ENCODE measurements at regions not wholly inside any gene's neighbourhood (a gene's known extent, or its start where the extent isn't known, plus 50 kb on each side); places are given as distances from the start of the nearest gene placed in this dataset.

GRCh38 chr17:77499699-77500435, 359.1 kb downstream of the SEC14L1 start:
- no peak overlapping the region for H3K27ac Mint-ChIP-seq
- peaks cover 5% of the 10 kb centered on the region for H3K4me1 Mint-ChIP-seq
- H3K9me3 Mint-ChIP-seq = no peaks in the 10 kb centered on the region
- no peak for ATAC-seq
- peaks cover 40% of the 10 kb centered on the region for H3K36me3 Mint-ChIP-seq
- H3K4me3 Mint-ChIP-seq = no peak overlapping the region
- no peaks in the 10 kb centered on the region for H3K27me3 Mint-ChIP-seq

- ATAC-seq = no peak
- H3K36me3 Mint-ChIP-seq = peaks cover 36% of the 10 kb centered on the region
- no peaks in the 10 kb centered on the region for H3K4me1 Mint-ChIP-seq
- H3K27ac Mint-ChIP-seq = no peak overlapping the region
- no peaks in the 10 kb centered on the region for H3K9me3 Mint-ChIP-seq
- H3K4me3 Mint-ChIP-seq = no peak overlapping the region
- no peaks in the 10 kb centered on the region for H3K27me3 Mint-ChIP-seq
These were observed 360.4 kb downstream of the SEC14L1 start for GRCh38 chr17:77501101-77501566.

GRCh38 chr17:77501751-77502625, 361.2 kb downstream of the SEC14L1 start:
- peak; percentile 21 for ATAC-seq
- no peak overlapping the region for H3K27ac Mint-ChIP-seq
- H3K9me3 Mint-ChIP-seq = no peaks in the 10 kb centered on the region
- no peaks in the 10 kb centered on the region for H3K4me1 Mint-ChIP-seq
- H3K4me3 Mint-ChIP-seq = no peak overlapping the region
- H3K36me3 Mint-ChIP-seq = peaks cover 31% of the 10 kb centered on the region
- H3K27me3 Mint-ChIP-seq = no peaks in the 10 kb centered on the region

GRCh38 chr17:77502626-77503292, 362.0 kb downstream of the SEC14L1 start:
- Mint-ChIP-seq H3K4me1 (no peaks in the 10 kb centered on the region), H3K27me3 (no peaks in the 10 kb centered on the region), H3K36me3 (peaks cover 29% of the 10 kb centered on the region), H3K9me3 (no peaks in the 10 kb centered on the region), H3K4me3 (no peak overlapping the region), H3K27ac (no peak overlapping the region)
- ATAC-seq = no peak

- H3K27ac Mint-ChIP-seq = no peak overlapping the region
- no peaks in the 10 kb centered on the region for H3K9me3 Mint-ChIP-seq
- ATAC-seq = no peak
- no peaks in the 10 kb centered on the region for H3K27me3 Mint-ChIP-seq
- no peaks in the 10 kb centered on the region for H3K4me1 Mint-ChIP-seq
- peaks cover 29% of the 10 kb centered on the region for H3K36me3 Mint-ChIP-seq
- H3K4me3 Mint-ChIP-seq = no peak overlapping the region
These were observed 362.5 kb downstream of the SEC14L1 start for GRCh38 chr17:77503293-77503655.

- no peaks in the 10 kb centered on the region for H3K4me1 Mint-ChIP-seq
- no peak for ATAC-seq
- H3K4me3 Mint-ChIP-seq = no peak overlapping the region
- H3K27me3 Mint-ChIP-seq = no peaks in the 10 kb centered on the region
- no peak overlapping the region for H3K27ac Mint-ChIP-seq
- H3K9me3 Mint-ChIP-seq = no peaks in the 10 kb centered on the region
- peaks cover 22% of the 10 kb centered on the region for H3K36me3 Mint-ChIP-seq
These were observed 363.3 kb downstream of the SEC14L1 start for GRCh38 chr17:77503916-77504651.

- H3K27ac Mint-ChIP-seq = no peak overlapping the region
- no peak overlapping the region for H3K4me3 Mint-ChIP-seq
- ATAC-seq = no peak
- H3K4me1 Mint-ChIP-seq = no peaks in the 10 kb centered on the region
- H3K36me3 Mint-ChIP-seq = peaks cover 16% of the 10 kb centered on the region
- no peaks in the 10 kb centered on the region for H3K9me3 Mint-ChIP-seq
- no peaks in the 10 kb centered on the region for H3K27me3 Mint-ChIP-seq
These were observed 363.9 kb downstream of the SEC14L1 start for GRCh38 chr17:77504652-77505155.

- ATAC-seq = no peak
- Mint-ChIP-seq H3K4me3 (no peak overlapping the region), H3K27ac (no peak overlapping the region), H3K4me1 (no peaks in the 10 kb centered on the region), H3K9me3 (no peaks in the 10 kb centered on the region), H3K36me3 (peaks cover 11% of the 10 kb centered on the region), H3K27me3 (no peaks in the 10 kb centered on the region)
These were observed 364.4 kb downstream of the SEC14L1 start for GRCh38 chr17:77505181-77505639.

GRCh38 chr17:77506371-77506991, 365.7 kb downstream of the SEC14L1 start:
- Mint-ChIP-seq H3K4me1 (no peaks in the 10 kb centered on the region), H3K9me3 (no peaks in the 10 kb centered on the region), H3K4me3 (no peak overlapping the region), H3K27ac (no peak overlapping the region), H3K27me3 (no peaks in the 10 kb centered on the region), H3K36me3 (peaks cover 6% of the 10 kb centered on the region)
- no peak for ATAC-seq

- Mint-ChIP-seq H3K27ac (no peak overlapping the region), H3K27me3 (no peaks in the 10 kb centered on the region), H3K36me3 (no peaks in the 10 kb centered on the region), H3K9me3 (peaks cover 4% of the 10 kb centered on the region), H3K4me3 (no peak overlapping the region), H3K4me1 (no peaks in the 10 kb centered on the region)
- no peak for ATAC-seq
These were observed 366.5 kb downstream of the SEC14L1 start for GRCh38 chr17:77507111-77507885.

- no peak overlapping the region for H3K27ac Mint-ChIP-seq
- ATAC-seq = no peak
These were observed 367.4 kb downstream of the SEC14L1 start for GRCh38 chr17:77508047-77508715.

GRCh38 chr17:77509089-77509488, 368.3 kb downstream of the SEC14L1 start:
- H3K27me3 Mint-ChIP-seq = no peaks in the 10 kb centered on the region

More at GRCh38 chr17:77508047-77508715, 367.4 kb downstream of the SEC14L1 start:
- Mint-ChIP-seq H3K4me3 (no peak overlapping the region), H3K9me3 (peaks cover 4% of the 10 kb centered on the region), H3K36me3 (no peaks in the 10 kb centered on the region), H3K27me3 (no peaks in the 10 kb centered on the region), H3K4me1 (no peaks in the 10 kb centered on the region)

GRCh38 chr17:77509599-77509998, 368.8 kb downstream of the SEC14L1 start:
- H3K36me3 Mint-ChIP-seq = no peaks in the 10 kb centered on the region
- no peak overlapping the region for H3K4me3 Mint-ChIP-seq
- H3K4me1 Mint-ChIP-seq = no peaks in the 10 kb centered on the region
- ATAC-seq = no peak
- H3K27me3 Mint-ChIP-seq = no peaks in the 10 kb centered on the region
- H3K9me3 Mint-ChIP-seq = peaks cover 4% of the 10 kb centered on the region
- no peak overlapping the region for H3K27ac Mint-ChIP-seq

More at GRCh38 chr17:77509089-77509488, 368.3 kb downstream of the SEC14L1 start:
- Mint-ChIP-seq H3K4me1 (no peaks in the 10 kb centered on the region), H3K9me3 (peaks cover 4% of the 10 kb centered on the region), H3K4me3 (no peak overlapping the region), H3K36me3 (no peaks in the 10 kb centered on the region), H3K27ac (no peak overlapping the region)
- no peak for ATAC-seq
